Peyer's patch (tissue), 4 donors: ENCODE measurements at regions not wholly inside any gene's neighbourhood (a gene's known extent, or its start where the extent isn't known, plus 50 kb on each side); places are given as distances from the start of the nearest gene placed in this dataset.
"Not testable (repeated sequence)": the region's sequence is repeated elsewhere in the genome, so short reads cannot be mapped to it uniquely, and the experiment has no call there.

Source experiments
- DNase-seq, 3 donors: peaks; one replicate each; pipeline ENCODE4 v3.0.0-alpha.2; 2017 to 2019
- H3K27ac ChIP-seq, 4 donors: fragments of 200-600 bp; sonication (generic); one replicate each; pipeline ENCODE4 v1.5.1; 2016 to 2019
- H3K27me3 ChIP-seq, 2 donors: fragments of 200-600 bp; sonication (generic); one replicate each; pipeline ENCODE4 v1.5.1; 2019
- H3K36me3 ChIP-seq, 3 donors: fragments of 200-600 bp; sonication (generic); one replicate each; pipeline ENCODE4 v1.5.1; 2016 to 2019
- H3K4me1 ChIP-seq, 4 donors: fragments of 200-600 bp; sonication (generic); one replicate each; pipeline ENCODE4 v1.5.1; 2016 to 2019
- H3K4me3 ChIP-seq, 4 donors: fragments of 200-600 bp; sonication (generic); 1 replicate in 3 of 4; 2 replicates in 1 of 4; pipeline ENCODE4 v1.5.1; 2016 to 2019; ENCODE audit warnings: mild to moderate bottlenecking in 1 of 4
- H3K9me3 ChIP-seq, 4 donors: fragments of 200-600 bp; sonication (generic); one replicate each; pipeline ENCODE4 v1.5.1; 2016 to 2019; ENCODE audit warnings: mild to moderate bottlenecking in 1 of 4
- CTCF ChIP-seq, 6 experiments: fragments of 450-650 bp in 4 of 6; fragments of 200-600 bp in 2 of 6; sonication (generic) in 1 of 6; IDR thresholded peaks; one replicate each; pipeline ENCODE4 v1.5.1; 2017 to 2019; ENCODE audit warnings: antibody characterized with exemption in 6 of 6, mild to moderate bottlenecking in 3 of 6, moderate library complexity in 1 of 6
- POLR2A ChIP-seq, 2 donors: fragments of 450-650 bp; IDR thresholded peaks; one replicate each; pipeline ENCODE4 v1.5.1; 2017; ENCODE audit warnings: antibody characterized with exemption in 2 of 2, mild to moderate bottlenecking in 2 of 2, moderate library complexity in 2 of 2

- Histone ChIP-seq H3K36me3 (no peaks in the 10 kb centered on the region), H3K27ac (no peak overlapping the region), H3K27me3 (no peaks in the 10 kb centered on the region), H3K9me3 (no peaks in the 10 kb centered on the region), H3K4me3 (no peak overlapping the region), H3K4me1 (no peaks in the 10 kb centered on the region)
- TF ChIP-seq POLR2A (IDR thresholded peaks at IDR 0.05) (no peak), CTCF (IDR thresholded peaks at IDR 0.05) (no peak)
- DNase-seq: no peak
These were observed 91.6 kb upstream of the SAMD11 start for GRCh38 chr1:832136-832535.

GRCh38 chr1:833226-833625 lies 90.5 kb upstream of the SAMD11 start:
- H3K4me3 ChIP-seq, H3K36me3 ChIP-seq, H3K9me3 ChIP-seq, H3K27ac ChIP-seq, DNase-seq, H3K27me3 ChIP-seq, H3K4me1 ChIP-seq: not testable (repeated sequence)

GRCh38 chr1:835509-835908 lies 88.2 kb upstream of the SAMD11 start:
- not testable (repeated sequence) for H3K36me3 ChIP-seq, H3K27ac ChIP-seq, DNase-seq, H3K4me3 ChIP-seq, H3K9me3 ChIP-seq, H3K27me3 ChIP-seq, H3K4me1 ChIP-seq

GRCh38 chr1:837601-838000 lies 86.1 kb upstream of the SAMD11 start:
- H3K27me3 ChIP-seq, H3K27ac ChIP-seq, H3K36me3 ChIP-seq, DNase-seq, H3K4me1 ChIP-seq, H3K4me3 ChIP-seq, H3K9me3 ChIP-seq: not testable (repeated sequence)

GRCh38 chr1:838291-838690 lies 85.4 kb upstream of the SAMD11 start:
- not testable (repeated sequence) for H3K27me3 ChIP-seq, H3K9me3 ChIP-seq, H3K4me1 ChIP-seq, H3K27ac ChIP-seq, H3K4me3 ChIP-seq, DNase-seq, H3K36me3 ChIP-seq

DNA sequence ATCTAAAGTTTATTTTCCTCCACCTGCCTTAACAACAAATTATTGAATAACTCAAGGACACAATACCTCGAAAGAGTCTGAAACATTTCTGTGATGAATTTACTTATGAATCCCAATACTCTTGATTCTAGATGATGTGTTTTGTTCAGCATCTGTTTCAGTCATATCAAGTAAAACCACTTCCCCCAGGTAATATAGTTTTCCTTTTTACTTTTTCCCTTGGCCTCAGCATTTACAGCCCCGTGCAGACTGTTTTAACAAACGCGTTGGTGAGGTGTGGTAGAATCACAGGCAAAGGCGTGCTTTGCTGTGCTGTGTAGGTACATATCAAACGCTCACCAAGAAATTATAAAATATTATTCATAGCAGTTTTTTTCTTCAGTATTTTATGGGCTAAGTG lies 83.1 kb upstream of the SAMD11 start:
- H3K4me3 ChIP-seq, H3K4me1 ChIP-seq, H3K36me3 ChIP-seq, DNase-seq, H3K27me3 ChIP-seq, H3K9me3 ChIP-seq, H3K27ac ChIP-seq: not testable (repeated sequence)

GRCh38 chr1:841671-842425 lies 81.9 kb upstream of the SAMD11 start:
- not testable (repeated sequence) for DNase-seq, H3K36me3 ChIP-seq, H3K9me3 ChIP-seq, H3K27ac ChIP-seq, H3K4me3 ChIP-seq, H3K4me1 ChIP-seq, H3K27me3 ChIP-seq

DNA sequence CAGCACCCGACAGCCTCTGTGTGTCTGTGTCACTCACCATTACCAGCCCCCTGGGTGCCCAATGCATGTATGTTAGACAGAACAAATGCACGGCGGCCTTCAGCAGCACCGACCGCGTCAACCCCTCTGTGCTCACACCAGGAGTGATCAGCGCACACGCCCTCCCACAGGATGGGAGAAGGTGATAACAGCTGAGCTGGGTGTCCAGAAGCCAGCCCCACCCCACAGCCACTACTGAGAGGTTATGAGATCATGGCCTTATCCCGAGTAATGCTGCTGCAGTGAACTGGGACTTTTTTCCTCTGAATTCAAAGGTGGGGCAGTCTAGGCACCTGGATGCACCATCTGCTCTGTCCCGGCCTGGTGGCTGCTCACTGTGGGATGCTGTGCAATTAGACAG lies 80.9 kb upstream of the SAMD11 start:
- H3K27me3 ChIP-seq, H3K4me1 ChIP-seq: not testable (repeated sequence)

GRCh38 chr1:843946-844345 lies 79.8 kb upstream of the SAMD11 start:
- not testable (repeated sequence) for DNase-seq, H3K27ac ChIP-seq, H3K4me1 ChIP-seq, H3K36me3 ChIP-seq, H3K4me3 ChIP-seq, H3K9me3 ChIP-seq, H3K27me3 ChIP-seq

More for the DNA sequence above, 80.9 kb upstream of the SAMD11 start:
- not testable (repeated sequence) for H3K36me3 ChIP-seq, H3K27ac ChIP-seq, H3K9me3 ChIP-seq, H3K4me3 ChIP-seq, DNase-seq

- H3K4me1 ChIP-seq: no peaks in the 10 kb centered on the region
- H3K4me3 ChIP-seq: no peak overlapping the region
- H3K9me3 ChIP-seq: no peaks in the 10 kb centered on the region
- DNase-seq: no peak
- no peaks in the 10 kb centered on the region for H3K27me3 ChIP-seq
- H3K36me3 ChIP-seq: peaks cover 0 to 5% (median 0%) of the 10 kb centered on the region in 3 donors
- TF ChIP-seq CTCF (IDR thresholded peaks at IDR 0.05): no peak
- TF ChIP-seq POLR2A (IDR thresholded peaks at IDR 0.05): no peak
- H3K27ac ChIP-seq: no peak overlapping the region
These were observed 79.2 kb upstream of the SAMD11 start for GRCh38 chr1:844472-845026.

- DNase-seq, H3K27ac ChIP-seq, H3K36me3 ChIP-seq: not testable (repeated sequence)
These were observed 78.1 kb upstream of the SAMD11 start for GRCh38 chr1:845641-846040.

GRCh38 chr1:849873-850272 lies 73.8 kb upstream of the SAMD11 start:
- not testable (repeated sequence) for H3K27me3 ChIP-seq, H3K4me1 ChIP-seq, DNase-seq, H3K9me3 ChIP-seq, H3K27ac ChIP-seq, H3K36me3 ChIP-seq, H3K4me3 ChIP-seq

More at GRCh38 chr1:845641-846040, 78.1 kb upstream of the SAMD11 start:
- H3K27me3 ChIP-seq, H3K4me3 ChIP-seq, H3K9me3 ChIP-seq, H3K4me1 ChIP-seq: not testable (repeated sequence)

GRCh38 chr1:850318-850717 lies 73.4 kb upstream of the SAMD11 start:
- not testable (repeated sequence) for H3K27ac ChIP-seq, H3K4me1 ChIP-seq, H3K9me3 ChIP-seq, H3K4me3 ChIP-seq, DNase-seq, H3K27me3 ChIP-seq
- H3K36me3 ChIP-seq: peaks cover 0 to 11% (median 0%) of the 10 kb centered on the region in 3 donors
